HuH-7.5 (cell line): ENCODE measurements at regions not wholly inside any gene's neighbourhood (a gene's known extent, or its start where the extent isn't known, plus 50 kb on each side); places are given as distances from the start of the nearest gene placed in this dataset.
A peak's percentile ranks its signal among the peaks of the same experiment; 100 is the strongest.

Experiments
- DNase-seq: peaks from one replicate; pipeline ENCODE4 v3.0.0; 2011; ENCODE audit warnings: low spot score

DNA sequence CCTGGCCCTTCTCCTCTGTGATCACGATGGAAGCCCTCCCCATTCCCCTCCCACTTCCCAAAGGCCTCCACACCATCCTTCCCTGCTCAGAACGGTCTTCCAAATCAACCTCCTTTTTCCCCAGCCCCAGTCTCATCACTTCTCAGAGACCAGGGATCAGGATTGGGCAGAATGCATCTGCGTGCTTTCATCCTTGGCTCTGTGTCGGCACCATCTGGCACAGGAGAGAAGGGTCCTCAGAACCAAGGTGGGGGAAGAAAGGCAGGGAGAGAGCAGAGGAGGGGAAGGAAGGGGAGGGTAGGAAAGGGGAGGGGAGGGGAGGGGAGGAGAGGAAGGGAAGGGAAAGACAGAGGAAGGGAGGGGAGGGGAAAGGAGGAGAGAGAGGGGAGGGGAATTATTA is 52.4 kb upstream of the FICD start:
- DNase-seq: no peak

DNA sequence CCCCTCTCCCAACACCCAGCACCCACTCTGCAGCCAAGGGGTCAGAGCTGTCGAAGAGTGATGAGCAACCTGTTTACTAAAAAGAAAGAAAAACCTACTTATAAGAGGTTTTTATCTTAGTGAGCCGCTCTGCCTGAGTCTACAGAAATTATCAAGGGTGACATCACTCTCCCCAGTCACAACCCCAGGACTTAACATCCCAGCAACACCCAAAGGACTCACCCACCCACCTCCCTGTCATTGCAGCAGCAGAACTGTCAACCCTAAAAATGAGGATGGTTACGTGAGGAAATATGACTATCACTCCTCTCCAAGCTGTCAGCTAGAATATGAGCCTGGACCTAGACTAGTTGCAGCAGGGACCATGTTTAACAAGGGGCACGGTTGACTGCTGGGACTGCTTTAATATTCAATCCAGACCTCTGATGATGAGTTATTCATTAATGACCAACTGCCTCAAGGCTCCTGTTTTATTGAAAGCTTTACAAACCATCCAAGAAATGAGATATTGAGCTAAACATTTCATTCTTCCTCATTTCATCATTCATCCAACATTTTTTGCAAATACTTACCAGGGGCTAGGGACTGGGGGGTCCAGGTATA is 53.9 kb upstream of the FICD start:
- DNase-seq: no peak

DNA sequence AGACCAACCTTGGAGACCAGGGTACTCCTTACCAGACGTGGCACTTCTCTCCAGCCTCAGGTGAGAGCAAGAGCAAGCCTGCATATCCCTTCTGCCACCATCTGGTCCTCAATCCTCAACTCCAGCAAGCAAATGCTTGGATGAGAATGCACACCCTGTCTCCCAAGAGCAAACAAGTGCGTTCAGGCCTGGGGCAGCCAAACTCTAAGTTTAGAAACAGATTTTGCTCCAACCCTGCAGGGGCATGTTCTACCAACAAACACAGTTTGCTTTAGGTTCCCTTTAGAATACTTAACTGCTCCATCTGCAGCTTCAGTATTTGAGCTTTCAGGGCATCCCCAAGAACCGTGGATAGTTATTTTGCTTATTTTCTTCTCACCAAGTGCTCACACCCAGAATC is 55.9 kb upstream of the FICD start:
- no peak for DNase-seq

DNA sequence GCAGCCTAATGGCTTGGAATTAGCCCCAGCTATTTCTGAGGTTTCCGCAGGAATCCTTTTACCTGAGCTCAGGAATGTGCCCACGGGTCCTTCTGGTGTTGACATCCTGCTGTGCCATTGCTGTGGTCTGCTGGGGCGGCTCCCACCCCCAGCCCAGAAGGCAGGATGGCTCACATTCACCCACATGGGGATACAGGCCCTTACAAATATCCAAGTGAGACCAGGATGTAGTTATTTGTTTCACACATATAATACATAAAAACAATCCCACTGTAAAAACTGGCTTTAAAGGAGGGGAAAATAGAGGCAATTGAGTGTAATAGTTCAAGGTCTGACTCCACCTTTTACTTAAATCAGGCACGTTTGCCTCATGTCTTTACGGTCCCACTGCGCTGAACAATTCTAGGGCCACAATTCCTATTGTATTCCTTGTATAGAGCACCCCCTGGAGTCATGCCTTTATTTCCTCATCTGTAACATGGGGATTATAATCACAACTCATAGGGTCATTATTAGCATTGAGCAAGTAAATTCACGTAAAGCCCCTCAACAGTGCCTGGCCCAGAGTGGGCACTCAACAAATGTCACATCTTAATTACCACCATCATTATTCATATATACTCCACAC is 57.2 kb upstream of the FICD start:
- no peak for DNase-seq

DNA sequence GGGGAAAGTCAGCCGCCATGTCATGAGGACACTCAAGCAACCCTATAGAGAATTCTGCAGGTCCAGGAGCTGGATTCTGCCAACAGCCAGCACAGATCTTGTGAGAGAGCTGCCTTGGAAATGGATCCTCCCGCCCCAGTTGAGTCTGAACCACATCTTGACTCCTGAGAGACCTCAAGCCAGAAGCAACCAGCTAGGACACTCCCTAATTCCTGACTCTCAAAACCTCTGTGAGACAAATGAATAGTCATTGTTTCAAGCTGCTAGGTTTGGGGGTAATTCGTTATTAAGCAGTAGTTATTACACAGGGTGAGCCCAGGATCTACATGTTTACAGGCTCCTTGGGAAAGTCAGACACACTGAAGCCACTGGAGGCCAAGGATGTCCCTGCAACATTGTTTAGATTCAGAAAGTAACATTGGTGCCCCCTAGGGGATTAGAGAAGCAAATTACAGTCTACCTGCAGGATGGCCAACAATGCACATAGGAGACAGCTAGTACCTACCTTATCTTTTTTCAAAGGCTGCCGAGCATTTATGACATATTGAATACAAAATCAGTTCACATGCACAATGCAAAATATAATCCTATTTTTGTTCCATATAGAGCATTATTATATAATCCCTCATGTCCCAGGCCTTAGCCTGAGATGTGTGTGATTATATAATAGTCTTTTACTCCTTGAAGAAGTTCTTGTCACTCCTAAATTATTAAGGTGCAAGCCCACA is 57.9 kb upstream of the FICD start:
- peak; percentile 49 for DNase-seq

DNA sequence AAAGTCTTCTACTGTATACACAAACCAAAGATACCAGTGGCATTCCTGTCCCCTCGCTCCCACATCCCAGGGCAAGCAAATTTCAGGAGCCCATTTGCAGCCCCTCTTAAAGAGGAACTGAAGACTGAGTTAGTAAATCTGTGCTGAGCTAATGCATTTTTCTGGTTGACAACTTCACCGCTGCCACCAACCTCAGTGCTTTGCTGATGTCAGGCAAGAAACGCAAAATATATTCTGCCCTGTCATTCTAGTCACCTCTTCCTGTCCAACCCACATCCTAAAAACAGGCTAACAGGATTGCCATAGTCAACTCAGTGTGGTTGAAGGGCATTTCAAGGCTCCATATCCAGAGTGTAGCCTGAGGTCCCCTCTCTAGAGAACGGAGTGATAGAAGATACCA is 59.4 kb upstream of the FICD start:
- DNase-seq: no peak

DNA sequence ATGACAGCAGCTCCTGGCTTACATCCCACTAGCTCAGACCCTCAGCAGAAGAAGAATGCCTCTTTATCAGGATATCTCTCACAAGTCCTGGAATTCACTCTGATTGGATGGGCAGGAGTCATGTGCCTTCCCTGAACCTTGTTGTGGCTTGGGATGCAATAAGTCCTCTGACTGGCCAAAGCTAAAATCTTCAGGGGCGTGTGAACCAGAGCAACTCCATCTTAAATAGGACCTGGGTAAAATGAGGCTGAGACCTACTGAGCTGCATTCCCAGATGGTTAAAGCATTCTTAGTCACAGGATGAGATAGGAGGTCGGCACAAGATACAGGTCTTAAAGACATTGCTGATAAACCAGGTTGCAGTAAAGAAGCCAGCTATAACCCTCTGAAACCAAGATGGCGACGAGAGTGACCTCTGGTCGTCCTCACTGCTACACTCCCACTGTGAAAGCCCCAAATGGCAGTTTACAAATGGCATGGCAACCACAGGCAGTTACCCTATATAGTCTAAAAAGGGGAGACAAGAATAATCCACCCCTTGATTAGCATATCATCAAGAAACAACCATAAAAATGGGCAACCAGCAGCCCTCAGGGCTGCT is 60.4 kb upstream of the FICD start:
- no peak for DNase-seq

DNA sequence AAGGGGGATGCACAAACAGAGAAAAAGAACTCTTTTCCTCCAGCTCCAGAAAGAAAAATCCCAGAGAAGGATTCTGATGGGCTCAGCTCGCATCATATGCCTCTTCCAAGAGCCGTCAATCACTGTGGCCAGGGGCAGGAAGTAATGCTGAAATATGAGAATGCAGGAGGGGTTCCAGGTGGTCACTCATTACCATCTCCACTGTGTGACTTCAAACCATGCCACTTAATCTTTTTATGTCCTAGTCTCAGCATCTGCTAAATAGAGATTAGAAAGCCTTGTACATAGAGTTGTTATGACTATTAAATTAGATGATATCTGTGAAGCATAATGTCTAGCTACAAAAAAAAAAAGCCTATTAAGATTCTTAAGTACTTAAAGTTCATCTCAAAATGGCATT is 65.6 kb upstream of the FICD start:
- no peak for DNase-seq

DNA sequence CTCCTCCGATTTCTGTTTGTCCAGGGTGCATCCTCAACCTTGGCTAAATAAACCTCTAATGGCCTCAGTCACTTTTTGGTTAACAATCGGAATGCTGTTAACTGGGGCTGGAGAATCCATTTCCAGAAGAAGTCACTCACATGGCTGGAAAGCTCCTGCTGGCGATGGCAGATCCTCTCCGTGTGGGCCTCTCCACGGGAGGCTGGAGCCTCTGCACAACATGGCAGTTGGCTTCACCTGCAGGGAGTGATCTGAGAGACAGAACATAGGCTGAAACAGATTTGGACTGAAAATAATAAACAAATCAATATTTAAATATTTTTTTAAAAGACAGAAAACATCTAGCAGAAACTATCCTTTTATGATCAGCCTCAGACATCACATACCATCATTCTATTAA is 66.8 kb upstream of the FICD start:
- DNase-seq: no peak

DNA sequence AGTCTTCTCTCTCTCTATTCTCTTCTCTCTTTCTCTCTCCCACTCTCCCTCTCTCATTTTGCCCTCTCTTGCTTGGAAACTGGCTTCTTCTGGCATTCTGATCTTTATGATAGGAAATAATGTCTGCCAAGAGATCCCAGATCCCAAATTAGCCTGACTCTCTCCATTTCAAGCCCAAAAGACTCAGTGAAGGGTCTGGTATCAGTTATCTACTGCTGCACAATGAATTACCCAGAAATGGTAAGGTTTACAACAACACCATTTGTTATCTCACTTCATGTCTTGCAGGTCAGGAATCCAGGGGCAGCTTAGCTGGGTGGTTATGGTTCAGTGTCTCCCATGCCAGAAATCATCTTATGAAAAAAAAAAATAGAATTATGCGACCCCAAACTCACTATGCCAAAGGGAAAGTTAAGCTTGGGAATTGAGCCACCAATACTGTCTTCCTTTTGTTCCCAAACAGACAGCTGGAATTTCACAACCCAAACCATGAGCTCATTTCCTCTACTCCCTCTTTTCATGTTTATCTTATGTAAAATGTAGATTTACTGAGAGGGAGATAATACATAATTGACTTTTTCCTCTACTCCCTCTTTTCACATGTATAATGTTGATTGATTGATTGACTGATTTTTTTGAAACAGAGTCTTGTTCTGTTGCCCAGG is 67.8 kb upstream of the FICD start:
- DNase-seq: no peak

DNA sequence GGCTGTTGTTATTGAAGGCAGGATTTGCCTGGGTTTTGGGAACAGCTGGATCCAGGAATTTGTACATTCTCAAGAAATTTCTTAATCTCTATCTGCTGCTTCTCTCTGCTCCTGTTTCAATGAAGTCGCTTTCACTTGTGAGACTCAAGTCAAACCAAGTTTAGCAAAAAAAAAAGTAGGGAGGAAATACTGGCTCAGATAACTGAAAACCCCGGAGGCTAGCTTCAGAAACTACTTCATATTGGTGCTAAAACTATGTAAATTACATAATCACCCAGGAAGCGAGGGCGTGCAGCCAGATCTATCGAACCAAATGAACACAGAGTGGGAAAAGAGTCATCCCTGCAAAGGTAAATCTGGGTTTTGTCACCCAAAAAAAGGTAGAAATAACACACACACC is 68.3 kb upstream of the FICD start:
- no peak for DNase-seq

DNA sequence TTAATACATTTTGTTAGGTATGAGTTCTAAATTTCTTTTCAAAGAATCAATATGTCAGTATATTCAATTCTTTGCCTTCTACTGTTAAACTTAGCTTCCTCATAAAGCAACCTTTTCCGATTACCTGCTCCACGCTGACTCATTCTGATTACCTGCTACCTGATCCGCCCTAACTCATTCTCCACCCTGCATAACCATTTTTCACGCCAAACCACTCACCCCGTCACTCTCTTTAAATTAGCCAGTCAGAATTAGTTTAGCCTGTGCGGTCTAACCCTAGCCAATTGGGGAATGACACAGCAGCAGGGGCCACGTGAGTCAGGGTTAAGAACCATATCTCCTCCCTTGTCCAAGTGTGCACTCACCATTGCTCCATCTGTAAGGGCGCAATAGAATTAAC is 72.2 kb upstream of the FICD start:
- no peak for DNase-seq

DNA sequence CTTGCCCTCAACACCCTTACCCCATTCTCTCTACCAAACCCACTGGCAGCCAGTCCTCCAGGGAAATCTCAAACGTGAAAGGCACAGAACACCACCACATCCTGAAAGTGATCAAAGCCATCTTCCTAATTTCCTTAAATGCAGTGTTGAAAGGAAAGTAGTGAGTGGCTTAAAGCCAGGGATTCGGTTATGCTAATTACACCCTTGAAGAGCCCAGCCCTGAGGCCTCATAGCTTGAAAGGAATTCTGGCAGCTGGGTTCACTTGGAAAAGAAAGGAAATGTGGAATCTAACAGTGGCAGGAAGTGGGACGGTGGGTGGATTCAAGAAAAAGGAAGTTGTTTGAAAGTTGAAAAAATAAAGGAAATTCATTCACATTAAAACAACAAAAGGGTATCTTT is 73.0 kb upstream of the FICD start:
- no peak for DNase-seq

DNA sequence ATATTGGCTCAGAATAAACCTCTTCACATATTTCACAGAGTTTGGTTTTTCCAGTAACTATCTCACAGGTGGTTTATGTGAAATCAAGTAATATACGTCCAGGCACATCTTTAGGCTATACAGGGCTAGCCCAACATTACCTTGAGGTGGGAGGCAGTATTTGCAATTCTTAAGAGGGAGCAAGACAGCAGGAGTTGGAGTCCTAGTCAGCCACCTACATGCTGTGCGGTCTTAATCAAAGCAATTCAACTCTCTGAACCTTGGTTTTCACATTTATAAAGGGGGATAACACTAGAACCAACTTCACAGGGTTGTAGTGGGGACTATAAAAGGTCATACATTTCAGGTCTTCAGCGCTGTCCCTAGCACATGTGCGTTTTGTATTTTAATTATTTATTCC is 73.5 kb upstream of the FICD start:
- DNase-seq: no peak

DNA sequence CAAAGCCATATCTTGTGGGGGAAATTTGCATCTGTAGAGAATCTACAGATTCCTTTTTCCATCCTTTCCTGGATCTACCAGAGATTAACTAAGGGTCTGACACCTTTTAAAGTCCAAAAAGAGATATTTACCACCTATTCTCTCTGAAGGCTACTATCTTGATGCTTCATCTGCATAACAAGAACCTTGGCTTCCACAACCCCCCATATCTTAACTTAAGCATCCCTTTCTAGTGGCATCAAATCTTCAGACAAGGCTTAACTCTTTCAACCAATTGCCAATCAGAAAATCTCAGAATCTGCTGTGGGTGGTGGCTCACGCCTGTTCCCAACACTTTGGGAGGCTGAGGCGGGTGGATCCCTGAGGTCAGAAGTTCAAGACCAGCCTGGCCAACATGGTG is 74.3 kb upstream of the FICD start:
- no peak for DNase-seq

DNA sequence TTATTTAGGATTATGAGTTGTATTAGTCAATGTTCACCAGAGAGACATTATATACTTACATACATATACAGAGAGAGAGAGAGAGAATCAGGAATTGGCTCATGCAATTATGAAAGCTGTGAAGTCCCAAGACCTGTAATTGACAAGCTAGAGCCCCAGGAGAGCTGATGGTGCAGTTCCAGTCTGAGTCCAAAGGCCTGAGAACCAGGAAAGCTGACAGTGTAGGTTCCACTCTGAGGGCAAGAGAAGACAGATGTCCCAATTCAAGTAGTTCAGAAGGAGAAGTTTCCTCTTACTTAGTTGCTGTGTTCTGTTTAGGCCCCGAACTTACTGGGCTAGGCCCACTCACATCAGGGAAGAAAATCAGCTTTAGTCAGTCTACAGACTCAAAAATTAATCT is 76.4 kb upstream of the FICD start:
- DNase-seq: no peak

DNA sequence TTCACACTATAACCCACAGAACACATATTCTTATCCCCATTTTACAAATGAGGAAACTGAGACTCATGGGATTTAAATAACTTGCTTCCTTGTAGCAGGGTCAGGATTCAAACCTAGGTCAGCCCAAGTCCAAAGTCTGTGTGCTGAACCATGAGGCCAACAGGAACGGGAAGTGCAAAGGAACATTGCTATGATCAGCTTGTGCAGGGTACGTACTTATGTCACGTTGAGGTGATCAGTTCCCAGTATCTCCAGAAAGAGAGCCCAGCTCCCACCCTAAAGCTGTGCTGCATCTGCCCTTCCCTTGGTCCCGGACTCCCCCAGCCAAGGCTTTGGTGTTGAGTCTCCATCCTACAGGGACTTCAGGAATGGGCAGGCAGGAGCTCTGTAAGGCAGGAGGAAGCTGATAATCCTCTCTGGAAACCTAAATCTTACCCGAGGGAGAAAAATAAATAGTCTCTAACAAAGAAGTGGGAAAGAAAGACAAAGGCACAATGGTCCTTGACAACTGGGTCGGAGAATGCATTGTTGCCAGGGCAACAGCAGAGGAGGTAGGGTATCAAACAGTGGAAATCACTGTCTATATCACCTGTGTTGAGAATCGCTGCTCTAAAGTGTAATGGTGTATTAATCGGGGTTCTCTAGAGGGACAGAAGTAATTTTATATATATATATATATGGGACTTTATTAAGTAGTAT is 82.5 kb upstream of the FICD start:
- DNase-seq: no peak

DNA sequence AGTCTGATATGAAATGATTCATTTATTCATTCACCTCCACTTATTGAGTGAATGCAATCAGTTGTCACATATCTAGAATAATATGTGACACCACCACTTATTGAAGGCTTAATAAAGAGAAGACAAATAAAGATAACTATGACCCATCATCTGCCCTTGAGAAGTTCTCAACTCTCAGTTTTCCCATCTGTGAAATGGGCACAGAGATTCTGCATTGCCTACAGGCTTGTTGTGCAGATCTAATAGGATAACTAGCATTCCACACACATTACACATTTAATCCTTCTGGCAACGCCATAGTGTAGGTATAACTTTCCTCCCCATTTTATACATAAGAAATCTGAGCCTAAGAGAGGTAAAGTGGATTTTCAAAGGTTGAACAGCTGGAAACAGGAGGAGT is 84.2 kb upstream of the FICD start:
- no peak for DNase-seq

DNA sequence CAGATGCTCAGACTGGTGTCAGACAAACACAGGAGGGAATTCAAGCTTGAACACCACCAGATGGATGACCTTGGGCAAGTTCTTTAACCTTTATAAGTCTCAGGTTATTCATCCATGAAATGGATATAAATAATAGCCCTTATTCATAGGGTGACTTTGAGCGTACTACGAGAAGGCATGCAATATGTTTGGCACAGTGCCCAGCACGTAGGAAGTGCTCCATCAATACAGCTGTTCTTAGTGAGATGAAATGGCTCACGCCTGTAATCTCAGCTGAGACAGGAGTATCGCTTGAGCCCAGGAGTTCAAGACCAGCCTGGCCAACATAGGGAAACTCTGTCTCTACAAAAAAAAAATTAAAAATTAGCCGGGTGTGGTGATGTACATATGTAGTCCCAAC is 84.8 kb upstream of the FICD start:
- no peak for DNase-seq

DNA sequence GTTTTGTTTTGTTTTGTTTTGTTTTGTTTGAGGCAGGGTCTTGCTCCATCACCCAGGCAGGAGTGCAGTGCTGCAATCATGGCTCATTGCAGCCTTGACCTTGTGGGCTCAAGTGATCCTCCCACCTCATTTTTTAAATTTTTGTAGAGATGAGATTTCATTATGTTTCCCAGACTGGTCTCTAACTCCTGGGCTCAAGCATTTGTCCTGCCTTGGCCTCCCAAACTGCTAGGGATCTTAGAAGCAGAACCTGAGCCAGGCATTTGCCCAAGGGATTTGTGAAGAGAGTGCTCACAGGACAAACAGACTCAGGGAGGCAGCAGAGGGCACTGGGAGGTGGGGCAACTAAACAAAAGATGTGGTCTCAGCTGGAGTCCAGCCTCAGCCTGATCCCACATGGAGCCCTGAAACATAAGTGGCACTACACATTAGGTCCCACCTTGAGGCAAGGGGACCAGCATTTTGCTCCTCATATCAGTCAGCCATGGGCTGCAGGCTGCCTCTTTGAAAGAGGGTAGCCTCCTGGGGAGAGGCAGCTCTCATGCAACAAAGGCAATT is 86.2 kb upstream of the CMKLR1 start:
- DNase-seq: no peak

DNA sequence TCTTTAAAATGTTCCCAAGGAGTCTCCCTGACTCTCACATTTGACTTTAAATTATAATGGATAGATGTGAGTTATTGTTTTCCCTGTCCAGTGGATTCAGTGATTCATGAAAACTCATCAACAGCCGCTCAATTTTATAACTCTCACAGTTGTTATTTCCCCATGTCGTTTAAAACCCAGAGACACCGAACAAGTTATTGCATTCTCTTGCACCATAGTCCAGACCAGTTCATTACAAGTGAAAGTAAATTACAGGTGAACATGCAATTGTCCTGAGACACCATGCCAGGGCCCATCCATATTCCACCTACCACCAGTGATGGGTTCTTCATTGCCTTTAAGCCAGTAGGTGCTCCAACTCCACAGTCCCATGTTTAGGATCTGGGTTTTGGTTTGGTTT is 85.7 kb upstream of the CMKLR1 start:
- DNase-seq: no peak

DNA sequence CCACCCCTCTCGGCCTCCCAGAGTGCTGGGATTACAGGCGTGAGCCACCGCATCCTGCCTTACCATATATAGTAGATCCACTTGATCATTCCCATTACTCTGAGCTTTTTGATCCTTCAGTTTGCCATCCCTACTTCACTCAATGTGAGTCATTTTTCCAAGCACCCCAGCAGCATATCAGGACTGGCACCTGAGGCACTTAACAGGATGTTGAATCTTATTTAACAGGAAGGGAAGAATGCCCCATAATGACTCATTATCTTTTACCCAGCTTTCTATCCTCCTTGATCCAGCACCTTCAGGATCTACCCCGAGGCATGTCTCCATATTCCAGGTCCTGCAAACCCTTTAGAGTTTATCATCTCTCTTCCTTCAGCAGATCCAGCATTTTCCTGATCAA is 84.9 kb upstream of the CMKLR1 start:
- DNase-seq: no peak
